ENCODE measurements at regions not wholly inside any gene's neighbourhood (a gene's known extent, or its start where the extent isn't known, plus 50 kb on each side); places are given as distances from the start of the nearest gene placed in this dataset.
"Not testable (repeated sequence)": the region's sequence is repeated elsewhere in the genome, so short reads cannot be mapped to it uniquely, and the experiment has no call there.

DNA sequence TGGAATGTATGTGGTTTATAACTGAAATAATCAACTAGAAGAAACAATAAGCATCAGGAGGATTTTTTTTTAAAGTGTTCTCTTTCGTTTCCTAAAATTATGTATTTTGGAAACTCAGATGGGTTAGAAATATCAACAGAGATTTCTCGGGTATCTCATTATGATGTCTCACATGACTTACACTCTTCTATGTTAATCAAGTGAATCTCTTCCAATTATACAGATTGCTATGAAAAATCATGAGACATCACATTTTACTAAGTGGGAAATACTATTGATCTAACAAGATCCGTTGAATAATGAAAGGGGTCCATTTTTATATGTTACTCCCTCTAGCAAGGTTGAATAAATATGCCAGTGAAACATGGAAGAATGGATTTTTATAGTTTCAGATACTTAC is 54.7 kb upstream of the NRIP1 start:
- DNase-seq: no peak

DNA sequence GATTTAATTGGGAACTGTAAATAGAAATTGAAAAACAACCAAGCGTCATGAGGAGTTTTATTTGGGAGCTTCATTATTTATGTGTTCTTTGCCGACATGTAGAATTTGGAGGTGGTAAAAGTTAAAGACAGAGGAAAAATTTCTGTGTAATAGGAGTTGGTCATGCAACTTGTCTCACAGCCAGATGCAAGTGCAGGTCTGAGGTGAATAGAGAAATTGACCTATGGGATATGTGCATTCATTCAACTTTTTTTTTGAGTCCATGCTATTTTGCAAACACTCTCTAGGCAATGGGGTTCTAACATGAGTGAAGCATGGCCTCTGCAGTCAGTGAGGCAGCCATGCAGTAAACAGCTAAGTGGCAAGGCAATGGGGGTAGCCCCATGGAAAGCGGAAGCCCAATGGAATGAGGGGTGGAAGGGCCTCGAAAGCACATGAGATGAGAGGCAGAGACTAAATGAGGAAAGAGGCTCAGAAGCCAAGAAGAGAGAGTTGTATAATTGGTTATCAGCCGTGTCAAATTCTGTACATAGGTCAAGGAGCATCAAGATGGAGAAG is 56.4 kb upstream of the NRIP1 start:
- DNase-seq: no peak

DNA sequence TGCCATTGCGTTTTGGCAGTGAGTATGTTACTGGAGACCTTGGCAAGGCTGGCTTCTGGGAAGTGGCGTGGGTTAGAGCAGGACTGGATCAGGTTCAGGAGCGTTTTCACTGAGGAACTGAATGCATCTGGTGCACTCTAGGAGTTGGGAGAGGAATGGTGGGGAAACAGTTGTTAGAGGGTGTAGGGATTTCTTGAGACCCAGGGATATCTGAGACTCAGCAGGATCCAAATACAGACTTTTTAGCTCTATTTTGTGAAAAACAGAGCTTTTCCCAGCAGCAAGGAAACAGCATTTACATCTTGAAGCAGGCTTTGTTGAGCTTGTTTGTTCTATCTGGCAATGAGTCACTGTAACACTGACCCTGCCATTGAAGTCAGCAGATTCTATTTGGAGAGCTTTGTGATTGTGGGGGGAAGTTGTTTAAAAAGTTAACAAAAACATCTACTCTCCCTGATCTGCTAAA is 56.9 kb upstream of the NRIP1 start:
- DNase-seq: no peak

DNA sequence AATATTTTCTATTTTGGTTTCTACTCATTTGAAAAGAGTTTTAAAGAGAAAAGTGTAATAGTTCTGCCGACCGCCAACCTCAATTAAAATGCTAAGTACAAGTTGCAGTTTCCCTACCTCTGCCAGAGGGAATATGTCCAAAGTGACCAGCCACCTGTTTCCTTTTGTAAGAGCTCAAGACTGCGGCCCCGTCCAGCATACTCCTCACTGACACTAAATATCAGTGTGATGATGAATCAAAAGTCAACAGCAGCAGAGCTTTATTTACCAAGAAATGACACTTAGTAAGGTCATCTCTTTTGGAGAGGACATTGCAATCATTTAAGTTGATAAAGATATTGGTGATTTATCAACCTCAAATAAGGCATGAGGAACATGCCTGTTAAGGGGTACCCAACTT is 57.4 kb upstream of the NRIP1 start:
- no peak for DNase-seq

DNA sequence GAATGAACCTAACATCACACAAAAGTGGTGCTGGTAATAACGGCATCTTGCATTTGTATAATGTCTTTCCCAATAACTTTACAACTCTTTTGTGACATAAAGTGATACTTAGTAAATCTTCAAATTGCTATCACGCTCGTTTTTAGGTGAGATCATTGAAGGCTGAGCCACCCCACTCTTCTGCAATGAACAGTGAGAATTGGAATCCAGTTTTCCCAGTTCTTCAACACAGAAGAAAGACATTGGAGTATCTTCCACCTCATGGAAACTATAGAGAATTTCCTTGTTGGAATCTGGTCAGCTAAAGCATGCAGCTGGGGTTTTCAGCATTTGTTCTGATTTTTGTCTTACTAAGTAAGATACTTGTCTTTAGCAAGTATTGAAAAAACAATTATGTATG is 59.9 kb upstream of the NRIP1 start:
- DNase-seq: no peak

DNA sequence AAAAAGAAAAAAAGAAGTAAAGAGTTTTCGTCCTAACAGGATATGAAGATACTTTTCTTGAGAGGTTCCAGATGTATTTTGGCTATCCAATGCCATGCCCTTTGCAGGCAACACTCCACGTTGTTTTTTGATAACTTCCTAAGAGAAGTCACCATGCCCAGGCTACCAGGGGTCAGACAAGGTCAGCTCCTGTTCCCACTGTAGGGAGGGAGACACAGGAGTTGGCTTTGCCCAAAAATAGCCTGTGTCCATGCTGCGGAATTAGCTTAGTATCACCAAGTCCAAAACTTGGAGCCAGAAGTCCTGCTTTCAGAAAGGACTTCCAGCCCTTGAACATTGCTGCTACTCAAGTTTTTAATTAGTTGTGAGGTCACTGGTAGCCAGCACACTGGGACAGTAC is 62.1 kb upstream of the NRIP1 start:
- no peak for DNase-seq

DNA sequence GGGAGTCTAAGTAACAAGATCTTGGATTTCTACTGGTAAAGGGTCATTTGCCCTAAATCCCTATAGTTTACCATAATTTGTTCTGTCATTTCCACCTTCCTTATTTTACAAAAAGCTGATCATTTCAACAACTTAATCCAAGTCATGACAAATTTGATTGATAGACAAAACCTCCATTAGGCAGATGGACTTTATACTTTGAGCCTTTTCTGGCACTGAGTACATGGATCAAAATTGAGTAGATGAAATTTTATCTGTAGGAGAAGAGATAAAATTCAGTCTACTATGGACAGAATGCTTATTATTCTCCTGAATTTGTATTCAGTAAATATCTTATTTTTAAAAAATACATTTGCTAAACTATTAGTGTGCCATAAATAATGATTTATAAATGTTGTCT is 62.6 kb upstream of the NRIP1 start:
- no peak for DNase-seq

DNA sequence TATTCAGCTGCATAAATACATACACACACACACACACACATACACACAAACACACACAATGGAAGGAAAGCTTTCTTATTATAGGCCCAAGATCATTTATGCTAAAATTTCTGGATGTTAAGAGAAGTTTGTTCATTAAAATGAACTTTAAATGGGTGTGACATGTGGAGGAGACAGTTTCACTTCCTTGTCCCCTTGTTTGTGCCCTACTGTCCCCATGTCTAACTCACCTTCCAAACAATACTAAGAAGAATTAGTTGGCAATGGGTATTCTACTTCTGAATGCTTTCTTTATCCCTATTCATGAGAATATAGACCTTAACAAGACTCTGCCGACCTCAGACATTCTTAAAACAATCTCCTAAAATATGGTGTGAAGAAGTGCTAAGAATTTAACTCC is 63.5 kb upstream of the NRIP1 start:
- DNase-seq: no peak

DNA sequence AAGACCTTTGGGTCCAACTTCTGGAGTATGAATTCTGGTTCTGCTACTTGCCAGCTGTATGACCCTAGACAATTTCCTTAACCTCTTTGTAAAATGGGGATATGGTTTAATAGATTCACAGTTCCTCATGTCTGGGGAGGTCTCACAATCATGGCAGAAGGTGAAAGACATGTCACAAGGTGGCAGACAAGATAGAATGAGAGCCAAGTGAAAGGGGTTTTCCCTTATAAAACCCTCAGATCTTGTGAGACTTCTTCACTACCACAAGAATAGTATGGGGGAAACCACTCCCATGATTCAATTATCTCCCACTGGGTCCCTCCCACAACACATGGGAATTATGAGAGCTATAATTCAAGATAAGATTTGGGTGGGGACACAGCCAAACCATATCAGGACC is 63.9 kb upstream of the NRIP1 start:
- DNase-seq: not testable (repeated sequence)

DNA sequence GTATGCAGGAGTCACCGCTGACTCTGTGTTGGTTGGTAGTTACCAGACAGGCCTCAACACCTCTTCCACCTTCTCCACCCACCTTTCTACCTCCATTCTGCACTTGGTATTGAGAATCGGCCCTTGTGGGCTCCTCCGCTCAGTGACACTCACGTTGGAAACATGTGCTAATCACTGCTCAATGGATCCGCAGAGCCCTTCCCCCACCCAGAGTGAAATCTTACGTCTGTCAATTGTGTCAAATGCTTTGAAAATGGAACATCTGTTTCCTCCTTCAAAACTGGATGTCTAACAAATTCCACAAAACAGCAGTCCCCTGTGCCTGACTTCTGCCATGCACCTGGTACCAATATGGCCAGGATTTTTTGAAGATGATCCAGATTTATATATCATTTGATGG is 65.5 kb upstream of the NRIP1 start:
- DNase-seq: no peak

DNA sequence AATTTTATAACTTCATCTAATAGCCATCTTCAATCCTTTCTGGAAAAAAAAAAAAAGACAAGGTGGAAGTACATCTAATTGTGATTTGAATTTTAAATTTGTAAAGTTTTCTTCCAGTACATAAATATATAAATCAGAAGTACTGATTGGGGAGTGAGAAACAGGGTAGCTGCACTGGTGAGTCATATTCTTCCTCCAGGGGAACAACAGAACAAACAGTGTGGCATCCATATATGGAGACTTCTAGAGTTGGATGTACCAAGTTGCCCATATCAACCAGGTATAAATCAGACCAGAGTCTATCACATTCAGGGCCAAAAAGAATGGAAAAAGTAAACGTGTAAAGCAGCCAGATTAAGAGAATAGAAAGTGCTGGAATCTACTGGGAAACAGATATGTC is 66.0 kb upstream of the NRIP1 start:
- DNase-seq: no peak

DNA sequence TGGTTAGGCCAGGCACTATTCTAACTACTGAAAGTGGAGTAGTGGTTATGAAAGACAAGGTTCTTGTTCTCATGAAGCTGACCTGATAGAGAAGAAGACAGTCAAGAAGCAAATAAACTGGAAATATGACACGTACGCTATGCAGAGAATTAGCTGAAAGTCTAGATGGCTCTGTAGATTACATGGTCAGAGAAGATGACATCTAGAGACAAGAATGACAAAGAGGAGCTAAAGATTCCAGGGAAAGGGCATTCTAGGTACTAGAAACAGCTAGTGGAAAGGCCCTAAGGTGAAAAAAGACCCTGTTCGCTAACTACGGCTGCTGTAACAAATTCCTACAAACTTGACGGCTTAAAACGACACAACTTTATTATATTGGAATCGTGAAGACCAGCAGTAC is 68.0 kb upstream of the NRIP1 start:
- no peak for DNase-seq

DNA sequence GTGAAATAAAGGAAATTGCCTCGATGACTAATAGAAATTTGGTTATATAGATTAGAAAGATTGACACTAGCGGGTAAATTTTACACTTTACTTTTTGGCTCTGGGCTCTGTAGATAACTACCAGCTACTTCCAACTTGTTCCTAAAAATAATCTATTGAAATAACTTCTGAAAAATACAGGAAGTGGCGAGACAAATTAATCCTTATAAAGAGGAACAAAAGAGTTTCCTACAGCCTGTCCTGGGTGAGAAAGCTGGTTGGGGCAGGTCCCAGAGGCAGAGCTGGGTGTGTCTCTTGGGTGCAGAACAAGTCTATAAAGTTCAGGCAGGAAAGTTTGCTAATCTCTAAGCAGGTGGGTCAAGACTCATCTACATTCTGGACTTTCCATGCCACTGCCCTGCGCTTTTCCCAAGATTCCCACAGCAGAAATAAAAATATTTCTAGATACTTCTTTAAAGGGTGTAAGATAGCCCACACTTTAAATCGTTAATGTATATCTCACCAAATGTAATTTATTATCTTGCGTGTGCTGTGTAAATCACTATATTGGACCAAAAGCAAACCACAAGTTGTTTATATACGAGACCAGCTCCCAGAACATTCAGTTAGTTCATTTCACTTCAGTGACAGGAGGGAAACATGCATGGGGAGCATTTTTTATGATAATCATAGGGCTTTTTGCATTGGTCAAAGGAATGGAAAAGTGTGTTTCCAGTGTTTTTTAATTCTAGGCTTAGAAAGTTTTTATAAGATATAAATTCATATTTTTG is 70.1 kb upstream of the NRIP1 start:
- DNase-seq: no peak

DNA sequence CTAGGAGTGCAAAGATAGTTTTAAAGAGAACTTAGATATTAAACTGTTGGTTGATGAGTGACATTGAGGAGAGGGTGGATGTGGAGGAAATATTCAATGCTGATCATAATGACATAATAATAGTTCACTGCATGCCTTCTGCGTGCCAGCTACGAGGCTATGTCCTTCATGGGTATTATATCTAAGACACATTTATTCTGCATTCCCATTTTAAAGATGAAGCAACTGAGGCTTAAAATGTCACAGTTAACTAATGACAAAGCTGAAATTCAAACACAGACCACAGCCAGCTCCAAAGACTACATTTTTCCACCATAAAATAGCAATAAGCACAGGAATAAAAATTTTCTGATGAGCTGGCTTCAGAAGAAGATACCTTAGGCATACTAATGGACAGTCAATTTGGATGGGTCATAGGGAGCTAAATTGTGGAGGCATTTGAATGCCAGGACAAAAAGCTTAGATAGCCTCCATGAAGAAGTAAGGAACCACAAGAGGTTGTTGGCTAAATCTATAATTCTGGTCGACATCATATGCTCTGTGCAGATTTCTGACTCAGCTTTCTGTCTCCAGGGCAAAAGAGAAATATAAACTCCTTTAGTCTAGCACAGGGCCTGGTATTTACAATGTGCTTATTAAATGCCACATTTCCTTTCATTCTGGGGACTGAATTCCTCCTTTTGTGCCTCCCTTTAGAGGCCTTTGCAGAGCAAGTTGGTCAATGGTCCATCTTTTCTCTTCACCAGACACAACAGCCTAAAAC is 71.2 kb upstream of the NRIP1 start:
- DNase-seq: no peak

DNA sequence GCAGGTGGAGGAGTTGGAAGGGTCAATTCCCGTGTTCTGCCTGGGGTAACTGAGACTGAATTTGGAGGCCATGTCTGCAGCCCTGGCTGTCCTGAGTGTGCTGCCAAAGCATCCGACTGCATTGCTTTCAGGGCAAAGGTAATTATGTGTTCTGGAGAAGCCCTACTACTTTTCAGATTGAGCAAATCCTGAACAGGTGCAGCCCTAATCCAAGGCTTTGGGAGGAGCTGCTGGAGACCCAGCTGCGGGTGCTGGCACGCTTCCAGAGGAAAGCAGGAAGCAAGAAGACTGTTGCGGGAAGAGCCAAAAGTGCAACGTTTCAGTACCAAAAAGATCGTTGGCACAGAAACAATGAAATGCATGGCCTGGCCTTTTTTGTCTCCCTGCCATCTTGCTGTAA is 73.7 kb upstream of the NRIP1 start:
- no peak for DNase-seq

DNA sequence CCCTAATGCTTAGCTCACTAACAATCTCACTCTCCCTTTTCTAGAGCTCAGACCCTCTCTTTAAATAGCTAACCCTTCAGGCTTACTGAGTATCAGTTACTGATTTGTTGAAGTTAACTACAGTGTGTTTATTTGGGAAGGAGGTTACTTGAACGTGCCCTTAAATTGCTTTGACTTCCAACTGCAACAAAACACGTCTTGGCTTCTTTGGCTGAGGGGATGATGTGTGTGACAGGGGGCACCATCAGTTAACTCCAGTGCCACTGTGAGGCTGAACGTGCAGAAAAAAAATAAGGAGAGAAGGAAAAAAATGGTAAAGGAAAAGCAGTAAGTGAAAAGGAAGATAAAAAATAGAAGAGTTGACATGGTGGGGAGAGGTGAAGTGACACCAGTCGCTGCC is 75.1 kb upstream of the NRIP1 start:
- DNase-seq: no peak

DNA sequence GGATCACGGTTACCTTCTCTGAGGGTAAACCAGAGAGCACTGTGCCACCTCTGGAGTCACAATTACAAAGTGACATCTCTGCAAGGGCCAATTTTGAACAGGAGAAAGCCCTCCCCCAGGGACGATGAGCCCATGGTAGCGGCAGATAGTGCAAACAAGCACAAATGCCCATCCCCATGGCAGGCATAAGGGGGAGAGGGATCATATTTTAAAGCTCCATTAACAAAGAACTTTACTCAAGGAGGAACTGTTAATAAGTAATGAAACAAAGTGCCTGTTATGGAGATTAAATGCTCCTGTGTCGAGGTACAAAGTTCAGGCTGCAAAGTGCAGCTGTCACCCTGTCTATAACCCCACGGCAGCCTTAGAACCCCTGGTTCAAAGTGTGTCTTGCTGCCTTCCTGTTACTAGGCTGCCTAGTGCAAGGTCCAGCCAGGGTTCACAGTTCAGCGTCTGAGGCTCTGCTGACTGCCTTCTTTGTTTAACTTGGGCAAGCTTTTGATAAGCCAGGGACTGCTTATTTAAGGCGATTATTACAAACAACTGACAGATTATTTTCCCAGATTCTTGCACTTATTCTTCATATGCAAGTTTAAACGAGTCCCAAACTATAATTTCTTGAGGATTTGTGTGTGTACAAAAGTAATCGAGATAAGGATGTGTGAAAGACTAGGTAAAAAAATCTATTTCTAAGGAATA is 75.7 kb upstream of the NRIP1 start:
- no peak for DNase-seq

DNA sequence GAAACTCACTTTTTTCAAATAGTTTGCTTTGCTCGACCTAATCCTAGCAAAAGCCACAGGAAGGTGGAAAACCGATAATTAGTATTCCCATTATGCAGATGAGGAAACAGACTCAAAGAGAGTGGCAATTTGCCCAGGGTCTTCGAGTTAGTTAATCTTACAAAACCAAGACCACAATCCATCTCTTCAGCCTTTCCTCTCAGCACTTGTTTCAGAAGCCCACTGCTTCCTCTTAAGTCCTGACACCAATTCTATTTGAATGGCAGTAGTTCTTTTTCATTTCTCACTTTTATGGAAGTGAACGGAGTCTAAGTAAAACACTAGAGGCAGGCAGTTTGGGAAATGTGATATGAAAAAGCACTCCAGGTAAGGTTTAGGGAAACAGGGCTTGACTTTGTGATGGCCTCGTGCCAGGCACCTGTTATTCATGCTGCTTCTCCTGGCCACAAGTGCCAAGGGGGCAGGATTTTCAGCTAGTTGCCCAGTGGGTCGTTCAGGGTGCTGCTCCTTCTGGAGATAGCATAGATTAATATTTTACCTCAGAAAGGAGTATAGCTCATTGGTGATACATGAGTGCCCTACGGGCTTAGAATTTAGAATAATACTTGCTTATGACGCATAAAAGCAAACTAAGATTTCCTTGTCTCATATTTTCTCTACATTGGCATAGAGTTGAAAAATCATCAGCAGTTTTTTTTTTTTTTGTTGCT is 76.6 kb upstream of the NRIP1 start:
- no peak for DNase-seq

DNA sequence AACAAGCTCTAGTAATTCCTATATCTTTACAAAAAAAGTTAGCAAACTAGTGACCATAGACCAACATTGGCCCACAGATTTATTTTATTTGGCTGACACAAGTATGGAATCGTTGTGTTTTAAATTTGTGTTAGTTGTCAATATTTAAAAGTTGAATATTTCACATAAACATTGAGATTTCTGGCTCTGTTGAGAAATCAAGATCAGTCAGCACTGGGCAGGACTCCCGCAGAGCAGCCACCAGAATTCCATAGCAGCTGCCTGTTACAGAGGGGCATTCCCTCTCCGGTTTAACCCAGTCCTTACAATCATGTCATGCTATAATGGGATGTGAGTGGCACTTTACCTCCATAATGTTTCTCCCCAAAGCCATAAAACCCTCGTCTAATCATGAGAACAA is 79.2 kb upstream of the NRIP1 start:
- DNase-seq: no peak

DNA sequence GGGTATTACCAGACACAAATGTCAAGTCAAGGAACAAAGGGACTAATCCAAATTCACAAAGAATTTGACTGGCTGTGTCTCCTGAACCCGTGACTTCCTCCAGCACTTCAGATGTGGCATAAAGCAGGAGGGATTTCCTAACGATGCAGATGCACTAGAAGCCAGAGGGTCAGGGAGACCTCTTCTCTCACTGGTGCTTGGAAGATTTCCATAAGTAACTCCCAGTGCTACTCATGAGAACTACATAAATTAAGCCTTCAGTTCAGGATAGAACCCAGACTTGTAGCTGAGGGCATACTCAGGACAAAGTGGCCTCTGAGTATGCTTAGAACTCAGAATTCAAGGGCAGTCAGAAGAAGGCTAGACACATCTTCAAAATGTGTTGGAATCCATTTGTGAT is 83.6 kb upstream of the NRIP1 start:
- DNase-seq: no peak

DNA sequence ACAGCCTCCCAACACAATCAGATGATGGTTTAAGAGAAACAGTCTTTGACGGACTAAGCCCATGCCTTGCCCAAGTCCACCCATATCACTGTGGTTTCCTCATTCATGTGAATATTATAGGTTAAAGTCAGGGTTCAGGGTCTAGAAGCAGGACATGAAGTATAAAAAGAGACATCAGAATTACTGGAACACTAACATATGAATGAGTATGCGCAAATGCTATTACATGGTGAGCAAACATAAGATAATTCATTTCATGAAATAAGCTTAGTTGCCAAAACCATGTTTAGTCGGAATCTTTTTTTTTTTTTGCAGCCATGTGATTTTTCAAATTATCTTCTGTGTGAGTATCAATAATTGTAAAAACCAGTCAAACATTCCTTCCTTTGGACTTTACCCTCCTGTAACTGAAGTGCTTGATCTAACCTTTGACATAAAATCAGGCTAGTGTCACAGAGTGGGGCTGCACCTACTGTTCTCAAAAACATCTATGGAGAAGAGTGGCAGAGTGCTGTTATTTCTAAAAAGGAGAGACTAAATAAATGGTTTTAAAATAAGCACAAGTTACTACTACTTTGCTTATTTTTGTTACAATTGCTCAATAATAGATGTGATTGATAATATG is 84.9 kb upstream of the NRIP1 start:
- no peak for DNase-seq

DNA sequence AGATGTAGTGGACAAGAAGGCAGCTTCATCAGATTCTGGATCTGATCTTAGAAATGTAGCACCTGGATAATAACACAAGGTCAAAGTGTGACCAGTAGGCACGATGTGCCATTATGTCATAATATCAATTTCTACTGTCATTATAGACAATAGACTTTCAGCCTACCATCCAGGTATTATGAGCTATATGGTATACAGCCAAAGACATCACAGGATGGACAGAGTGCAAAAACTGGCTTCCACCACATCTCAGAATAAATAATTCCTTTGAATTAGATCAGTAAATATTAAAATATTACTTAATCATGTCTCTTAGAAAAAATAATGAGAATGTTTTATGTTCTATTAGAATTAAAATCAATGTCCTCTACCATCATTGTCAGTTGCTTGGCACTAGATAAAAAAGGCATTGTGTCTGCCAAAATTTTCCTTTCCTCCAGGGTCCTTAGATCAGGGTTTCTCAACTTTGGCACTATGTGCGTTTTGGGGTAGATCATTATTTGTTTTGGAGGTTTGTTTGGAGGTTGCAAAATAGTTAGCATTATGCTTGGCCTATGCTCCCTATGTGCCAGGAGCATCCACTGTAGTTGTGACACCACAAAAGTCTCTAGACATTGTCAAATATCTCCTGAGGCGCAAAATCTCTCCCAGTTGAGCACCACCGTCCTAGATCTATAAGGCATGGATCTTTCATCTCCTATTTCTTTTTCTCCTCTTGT is 86.7 kb upstream of the NRIP1 start:
- DNase-seq: no peak

Data from activated CD8-positive, alpha-beta memory T cell treated with anti-CD3 and anti-CD28 coated beads, Interleukin-2, amount 50 U/mL, for 4 hours (primary cell).